ENCODE measurements at regions not wholly inside any gene's neighbourhood (a gene's known extent, or its start where the extent isn't known, plus 50 kb on each side); places are given as distances from the start of the nearest gene placed in this dataset.

- TF ChIP-seq CTCF (IDR thresholded peaks at IDR 0.05) (no peak), EZH2 (IDR thresholded peaks at IDR 0.05; ENCODE audit: borderline replicate concordance, insufficient read depth, low read depth, low read length, poor library complexity, severe bottlenecking) (no peak)
Observed at GRCh38 chr6:37078814-37079213, 73.4 kb downstream of the FGD2 start.

Data from B cell (primary cell).